HepG2 (cell line): ENCODE measurements at regions not wholly inside any gene's neighbourhood (a gene's known extent, or its start where the extent isn't known, plus 50 kb on each side); places are given as distances from the start of the nearest gene placed in this dataset.
"Not testable (repeated sequence)": the region's sequence is repeated elsewhere in the genome, so short reads cannot be mapped to it uniquely, and the experiment has no call there.

ENCODE experiments used
- ATAC-seq: fragments of 200-7000 bp; cut with Tn5 transposase; 3 replicates; pipeline ENCODE4 v1.9.1; 2020; ENCODE audit warnings: mild to moderate bottlenecking, moderate library complexity
- BruUV-seq: library from RNA; stranded (reverse); fragments of 400-500 nt; replicated peaks from 2 replicates; lab custom pipeline; 2021; lab: Mats Ljungman, UMichigan
- CTCF ChIA-PET: fragments of 300-600 bp; formaldehyde crosslinking; extraction: SDS; loops from one replicate; lab custom pipeline; 2021; ENCODE audit warnings: low total read pairs, inconsistent platforms, low intra/inter-chr PET ratio; lab: Yijun Ruan, JAX
- POLR2A ChIA-PET: fragments of 350-600 bp; sonication (Branson Sonifier 250); formaldehyde crosslinking; loops from one replicate; lab custom pipeline; 2020; ENCODE audit warnings: antibody characterized with exemption, inconsistent platforms; lab: Yijun Ruan, JAX
- DNase-seq: peaks from one replicate; pipeline ENCODE4 v3.0.0-alpha.2; 2015; ENCODE audit warnings: low spot score
- FAIRE-seq: peaks from 3 replicates; lab custom pipeline; 2011; peaks lifted over from hg19 to GRCh38; lab: Jason Lieb, UNC
- H2AFZ ChIP-seq: one replicate; pipeline ENCODE4 v1.6.1; 2011; ENCODE audit warnings: low read length, inconsistent platforms
- H3K27ac ChIP-seq: fragments of 300-600 bp; 3 replicates; pipeline ENCODE4 v1.8.0; 2011; ENCODE audit warnings: mixed run types, mild to moderate bottlenecking, mixed read lengths, low read length, inconsistent platforms; ENCODE audit not compliant: insufficient read depth; ENCODE audit errors: extremely low read length
- H3K27me3 ChIP-seq, 2 experiments: fragments of 200-600 bp in 1 of 2; 2 replicates in 1 of 2; 3 replicates in 1 of 2; pipeline versions ENCODE4 v1.6.0 to v1.8.0; 2011; ENCODE audit warnings: low read length in 2 of 2, mild to moderate bottlenecking in 2 of 2, moderate library complexity in 2 of 2, inconsistent platforms in 1 of 2; ENCODE audit not compliant: insufficient read depth in 2 of 2, control insufficient read depth in 1 of 2
- H3K36me3 ChIP-seq, 2 experiments: fragments of 200-600 bp in 1 of 2; replicated peaks in 1 of 2; 2 replicates in 1 of 2; 3 replicates in 1 of 2; pipeline versions ENCODE4 v1.5.1 to v1.8.0; 2011; ENCODE audit warnings: low read length in 2 of 2, inconsistent platforms in 1 of 2; ENCODE audit not compliant: insufficient read depth in 2 of 2, control insufficient read depth in 1 of 2
- H3K4me1 ChIP-seq: 2 replicates; pipeline ENCODE4 v1.5.1; 2012; ENCODE audit warnings: low read length, inconsistent platforms; ENCODE audit not compliant: insufficient read depth
- H3K4me2 ChIP-seq: 2 replicates; pipeline ENCODE4 v1.6.0; 2011; ENCODE audit warnings: low read depth, low read length, inconsistent platforms
- H3K4me3 ChIP-seq, 3 experiments: fragments of 200-600 bp in 1 of 3; sonication (generic), shearing (Covaris generic) in 1 of 3; replicated peaks in 1 of 3; 2 replicates each; pipeline ENCODE4 v1.5.1; 2011 to 2016; ENCODE audit warnings: low read length in 3 of 3, inconsistent platforms in 2 of 3, low read depth in 2 of 3, mild to moderate bottlenecking in 2 of 3, control low read depth in 1 of 3, mixed read lengths in 1 of 3; ENCODE audit not compliant: insufficient read depth in 1 of 3
- H3K79me2 ChIP-seq: one replicate; pipeline ENCODE4 v1.6.1; 2011; ENCODE audit warnings: low read length, inconsistent platforms; ENCODE audit not compliant: insufficient read depth
- H3K9ac ChIP-seq: 2 replicates; pipeline ENCODE4 v1.6.0; 2011; ENCODE audit warnings: mild to moderate bottlenecking, low read depth, low read length, inconsistent platforms; ENCODE audit not compliant: insufficient read depth
- H3K9me3 ChIP-seq: 2 replicates; pipeline ENCODE4 v1.5.1; 2012; ENCODE audit warnings: mild to moderate bottlenecking, low read length
- H4K20me1 ChIP-seq: 2 replicates; pipeline ENCODE4 v1.6.0; 2011; ENCODE audit warnings: inconsistent platforms, mild to moderate bottlenecking, low read length, moderate library complexity; ENCODE audit not compliant: insufficient read depth
- FOXA1 ChIP-seq, 2 experiments: fragments of 450-650 bp in 1 of 2; sonication (generic) in 1 of 2; formaldehyde crosslinking in 1 of 2; IDR thresholded peaks; 2 replicates each; pipeline versions ENCODE4 v1.4.0 to v1.6.1; 2016 to 2020; ENCODE audit warnings: missing genetic modification reagents in 1 of 2
- HOXA5 ChIP-seq: sonication (generic); formaldehyde crosslinking; IDR thresholded peaks from 2 replicates; pipeline ENCODE4 v1.4.0; 2020; ENCODE audit warnings: missing genetic modification reagents
- PLRG1 ChIP-seq: fragments of 450-650 bp; conservative IDR thresholded peaks from 2 replicates; pipeline ENCODE4 v1.6.1; 2016
- POGZ ChIP-seq: sonication (generic); formaldehyde crosslinking; IDR thresholded peaks from 2 replicates; pipeline ENCODE4 v1.4.0; 2020; ENCODE audit warnings: mild to moderate bottlenecking, missing genetic modification reagents
- ZNF383 ChIP-seq: sonication (generic); formaldehyde crosslinking; IDR thresholded peaks from 2 replicates; pipeline ENCODE4 v1.4.0; 2020; ENCODE audit warnings: missing genetic modification reagents, mild to moderate bottlenecking, borderline replicate concordance
- ZNF619 ChIP-seq: sonication (generic); formaldehyde crosslinking; IDR thresholded peaks from 2 replicates; pipeline ENCODE4 v1.4.0; 2020; ENCODE audit warnings: mild to moderate bottlenecking, missing genetic modification reagents
- ZNF670 ChIP-seq: sonication (generic); formaldehyde crosslinking; IDR thresholded peaks from 2 replicates; pipeline ENCODE4 v1.8.0; 2022; ENCODE audit warnings: mild to moderate bottlenecking, missing genetic modification reagents, borderline replicate concordance
- in situ Hi-C: cut with HindIII; loops from 2 replicates; pipeline ENCODE4 v1.10.0; 2017; ENCODE audit warnings: low pct_unique_long_range_greater_than_20kb; ENCODE audit not compliant: extremely low pct_ligation_motif_present
- intact Hi-C: fragments of 100-400 bp; cut with micrococcal nuclease; formaldehyde crosslinking; loops from one replicate; pipeline ENCODE4 v1.10.0; 2022; ENCODE audit not compliant: unreplicated experiment
- TF ChIP-seq, protein P1 (sequence below): sonication (generic); formaldehyde crosslinking; conservative IDR thresholded peaks from 2 replicates; pipeline ENCODE4 v1.8.1; 2023; ENCODE audit warnings: missing genetic modification reagents

DNA sequence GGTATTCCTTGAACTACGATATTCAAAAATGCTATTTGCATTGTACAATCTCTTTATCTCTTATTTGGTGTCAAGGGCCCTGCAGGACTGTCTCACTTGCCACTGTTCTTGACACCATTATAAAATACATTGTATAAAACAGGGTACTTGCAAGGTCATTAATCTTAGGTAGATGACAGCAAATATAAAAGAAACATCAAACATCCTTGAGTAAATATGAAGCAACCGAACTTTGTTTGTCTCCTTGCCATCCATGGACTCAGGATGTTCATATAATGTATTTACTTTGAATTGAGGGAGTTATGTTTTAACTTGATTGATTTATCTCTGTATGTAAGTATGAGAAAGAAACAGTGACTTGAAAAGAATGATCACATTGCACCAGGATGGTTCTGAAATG is 87.3 kb downstream of the UGT2B4 start (continued):
- no peak for TF ChIP-seq ZNF619 (CRISPR knock-in tag)
- no peak for TF ChIP-seq PLRG1
- TF ChIP-seq, protein P1, sequence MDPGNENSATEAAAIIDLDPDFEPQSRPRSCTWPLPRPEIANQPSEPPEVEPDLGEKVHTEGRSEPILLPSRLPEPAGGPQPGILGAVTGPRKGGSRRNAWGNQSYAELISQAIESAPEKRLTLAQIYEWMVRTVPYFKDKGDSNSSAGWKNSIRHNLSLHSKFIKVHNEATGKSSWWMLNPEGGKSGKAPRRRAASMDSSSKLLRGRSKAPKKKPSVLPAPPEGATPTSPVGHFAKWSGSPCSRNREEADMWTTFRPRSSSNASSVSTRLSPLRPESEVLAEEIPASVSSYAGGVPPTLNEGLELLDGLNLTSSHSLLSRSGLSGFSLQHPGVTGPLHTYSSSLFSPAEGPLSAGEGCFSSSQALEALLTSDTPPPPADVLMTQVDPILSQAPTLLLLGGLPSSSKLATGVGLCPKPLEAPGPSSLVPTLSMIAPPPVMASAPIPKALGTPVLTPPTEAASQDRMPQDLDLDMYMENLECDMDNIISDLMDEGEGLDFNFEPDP (CRISPR knock-in tag), result no peak
- 0 out of 2 replicates have a peak, but pooled peaks have one; percentile 41 for TF ChIP-seq HOXA5 (CRISPR knock-in tag)
- TF ChIP-seq ZNF383, result no peak
- no peak for TF ChIP-seq FOXA1 (IDR thresholded peaks at IDR 0.05)
- TF ChIP-seq FOXA1 (CRISPR knock-in tag; IDR thresholded peaks at IDR 0.05), result 0 out of 2 replicates have a peak, but pooled peaks have one; percentile 7
- no peak for TF ChIP-seq ZNF670 (CRISPR knock-in tag)
- no peak for TF ChIP-seq POGZ
- TF ChIP-seq, all 625 proteins: peak for 5

DNA sequence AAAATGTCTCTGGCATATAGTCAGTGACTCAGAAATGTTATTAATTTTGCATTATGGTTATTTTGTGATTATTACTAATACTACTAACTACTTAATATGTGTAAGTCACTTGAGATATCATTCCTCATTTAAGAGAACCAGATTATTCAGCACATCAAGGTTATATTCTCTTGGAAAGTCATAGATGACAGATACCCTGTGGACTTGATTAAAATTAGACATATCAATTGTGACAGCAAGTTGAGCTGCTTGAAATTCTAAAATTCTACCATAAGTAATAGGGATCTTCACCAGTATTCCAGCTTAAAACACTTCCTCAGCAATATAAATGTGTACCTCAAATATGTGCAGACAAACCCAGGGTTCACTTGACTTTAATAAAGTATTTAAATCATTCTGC is 83.7 kb downstream of the UGT2B4 start:
- H3K79me2 ChIP-seq, H3K27ac ChIP-seq, ATAC-seq, DNase-seq, FAIRE-seq, H3K36me3 ChIP-seq, H3K27me3 ChIP-seq, BruUV-seq, CTCF ChIA-PET, in situ Hi-C loops, H2AFZ ChIP-seq, H3K4me2 ChIP-seq, POLR2A ChIA-PET, intact Hi-C loops, H3K4me1 ChIP-seq, H3K9me3 ChIP-seq, H3K9ac ChIP-seq, H4K20me1 ChIP-seq, H3K4me3 ChIP-seq: not testable (repeated sequence)
